Lower lobe of right lung (tissue), 2 donors: ENCODE measurements at regions not wholly inside any gene's neighbourhood (a gene's known extent, or its start where the extent isn't known, plus 50 kb on each side); places are given as distances from the start of the nearest gene placed in this dataset.
A peak's percentile ranks its signal among the peaks of the same experiment; 100 is the strongest.

Source experiments
- ATAC-seq, 2 donors: fragments of 200-7000 bp; cut with Tn5 transposase; one replicate each; pipeline ENCODE4 v1.9.1; 2020 to 2022; ENCODE audit warnings: mild to moderate bottlenecking in 2 of 2, moderate library complexity in 2 of 2
- DNase-seq: peaks from one replicate; pipeline ENCODE4 v3.0.0-alpha.2; 2020
- H3K27ac ChIP-seq: fragments of 200-600 bp; one replicate; pipeline ENCODE4 v1.8.0; 2022
- H3K27me3 ChIP-seq: fragments of 200-600 bp; one replicate; pipeline ENCODE4 v1.8.0; 2022; ENCODE audit warnings: low read depth
- H3K36me3 ChIP-seq: fragments of 200-600 bp; one replicate; pipeline ENCODE4 v1.8.0; 2022; ENCODE audit warnings: mild to moderate bottlenecking
- H3K4me1 ChIP-seq: fragments of 200-600 bp; one replicate; pipeline ENCODE4 v1.8.0; 2022
- H3K4me3 ChIP-seq: fragments of 200-600 bp; one replicate; pipeline ENCODE4 v1.8.0; 2022; ENCODE audit warnings: mild to moderate bottlenecking
- H3K9me3 ChIP-seq: fragments of 200-600 bp; one replicate; pipeline ENCODE4 v1.8.0; 2022
- CTCF ChIP-seq: fragments of 200-600 bp; IDR thresholded peaks from one replicate; pipeline ENCODE4 v1.8.0; 2022; ENCODE audit warnings: antibody characterized with exemption, mild to moderate bottlenecking
- intact Hi-C: fragments of 100-400 bp; cut with DNase I; formaldehyde crosslinking; loops from one replicate; pipeline ENCODE4 v1.11.0; 2022
- donor health status: DM: no; HTN: yes; CAD: no; lungs with severe emphysema.

GRCh38 chr2:134118279-134119116, 135.4 kb upstream of the MGAT5 start:
- Histone ChIP-seq H3K4me3 (no peak overlapping the region), H3K27ac (peak overlapping the region; percentile 42), H3K36me3 (no peaks in the 10 kb centered on the region), H3K9me3 (no peaks in the 10 kb centered on the region), H3K4me1 (peaks cover 41% of the 10 kb centered on the region), H3K27me3 (no peaks in the 10 kb centered on the region)
- intact Hi-C loops: loop anchor here (10.0 kb wide), 1 partner anchor 296 kb away; no protein-coding TSS in a partner anchor
- ATAC-seq (peak; percentile 69 to 75), DNase-seq (peak; percentile 83)
- TF ChIP-seq CTCF: peak; percentile 82

- H3K27me3 ChIP-seq: no peaks in the 10 kb centered on the region
- no peak for TF ChIP-seq CTCF
- intact Hi-C loops: loop anchor here (10.0 kb wide), 1 partner anchor 296 kb away; no protein-coding TSS in a partner anchor
- no peaks in the 10 kb centered on the region for H3K36me3 ChIP-seq
- peak overlapping the region; percentile 92 for H3K4me3 ChIP-seq
- no peaks in the 10 kb centered on the region for H3K9me3 ChIP-seq
- H3K4me1 ChIP-seq: peaks cover 48% of the 10 kb centered on the region
- no peak for DNase-seq
- H3K27ac ChIP-seq: peak overlapping the region; percentile 93
- ATAC-seq: no peak
These were observed 134.7 kb upstream of the MGAT5 start for GRCh38 chr2:134119117-134119712.

GRCh38 chr2:134119713-134120405, 134.0 kb upstream of the MGAT5 start:
- no peak for TF ChIP-seq CTCF
- Histone ChIP-seq H3K27me3 (no peaks in the 10 kb centered on the region), H3K4me3 (peak overlapping the region; percentile 92), H3K4me1 (peaks cover 55% of the 10 kb centered on the region), H3K27ac (peak overlapping the region; percentile 93), H3K9me3 (no peaks in the 10 kb centered on the region), H3K36me3 (no peaks in the 10 kb centered on the region)
- DNase-seq (peak; percentile 93), ATAC-seq (peak; percentile 89 to 92)
- intact Hi-C loops: loop anchor here (10.0 kb wide), 1 partner anchor 295 kb away; no protein-coding TSS in a partner anchor

GRCh38 chr2:134120406-134120732, 133.5 kb upstream of the MGAT5 start:
- Histone ChIP-seq H3K27ac (peak overlapping the region; percentile 93), H3K4me1 (peaks cover 60% of the 10 kb centered on the region), H3K36me3 (no peaks in the 10 kb centered on the region), H3K4me3 (peak overlapping the region; percentile 92), H3K27me3 (no peaks in the 10 kb centered on the region), H3K9me3 (no peaks in the 10 kb centered on the region)
- no peak for ATAC-seq
- TF ChIP-seq CTCF: no peak
- intact Hi-C loops: no loop called here
- DNase-seq: no peak

GRCh38 chr2:134120733-134121630, 132.9 kb upstream of the MGAT5 start:
- TF ChIP-seq CTCF: no peak
- Histone ChIP-seq H3K4me1 (peaks cover 65% of the 10 kb centered on the region), H3K9me3 (no peaks in the 10 kb centered on the region), H3K27me3 (no peaks in the 10 kb centered on the region), H3K27ac (peak overlapping the region; percentile 93), H3K4me3 (peak overlapping the region; percentile 92), H3K36me3 (no peaks in the 10 kb centered on the region)
- peak; percentile 80 for DNase-seq
- intact Hi-C loops: no loop called here
- peak; percentile 85 to 87 for ATAC-seq
